Fibroblast of lung (primary cell): ENCODE measurements at regions not wholly inside any gene's neighbourhood (a gene's known extent, or its start where the extent isn't known, plus 50 kb on each side); places are given as distances from the start of the nearest gene placed in this dataset.
"Not testable (repeated sequence)": the region's sequence is repeated elsewhere in the genome, so short reads cannot be mapped to it uniquely, and the experiment has no call there.

ENCODE experiments used
- DNase-seq, 2 donors: peaks; one replicate each; pipeline versions ENCODE4 v3.0.0 to v3.0.0-alpha.2; 2010; ENCODE audit warnings: low read depth in 2 of 2
- H2AFZ ChIP-seq: 2 replicates; pipeline ENCODE4 v1.5.1; 2012; ENCODE audit warnings: low read length, control low read depth, inconsistent platforms
- H3K27ac ChIP-seq: 2 replicates; pipeline ENCODE4 v1.5.1; 2011; ENCODE audit warnings: low read length, control low read depth; ENCODE audit not compliant: insufficient read depth
- H3K27me3 ChIP-seq: 2 replicates; pipeline ENCODE4 v1.5.1; 2011; ENCODE audit warnings: mild to moderate bottlenecking, low read length; ENCODE audit not compliant: control insufficient read depth, insufficient read depth
- H3K36me3 ChIP-seq: 2 replicates; pipeline ENCODE4 v1.5.1; 2011; ENCODE audit warnings: low read length; ENCODE audit not compliant: control insufficient read depth, insufficient read depth
- H3K4me1 ChIP-seq: 2 replicates; pipeline ENCODE4 v1.5.1; 2011; ENCODE audit warnings: low read length; ENCODE audit not compliant: control insufficient read depth, insufficient read depth; ENCODE audit errors: extremely low read depth
- H3K4me2 ChIP-seq: 2 replicates; pipeline ENCODE4 v1.5.1; 2011; ENCODE audit warnings: low read length, control low read depth; ENCODE audit not compliant: insufficient read depth; ENCODE audit errors: extremely low read depth
- H3K4me3 ChIP-seq, 4 experiments: fragments of 200-600 bp in 1 of 4; sonication (generic) in 1 of 4; replicated peaks in 1 of 4; 2 replicates each; pipeline ENCODE4 v1.5.1; 2011 to 2016; ENCODE audit warnings: low read length in 4 of 4, low read depth in 3 of 4, mild to moderate bottlenecking in 3 of 4, control low read depth in 2 of 4, inconsistent platforms in 1 of 4, mixed read lengths in 1 of 4; ENCODE audit not compliant: insufficient read depth in 1 of 4; ENCODE audit errors: control extremely low read depth in 1 of 4
- H3K79me2 ChIP-seq: 2 replicates; pipeline ENCODE4 v1.5.1; 2012; ENCODE audit warnings: mild to moderate bottlenecking, low read length, inconsistent platforms; ENCODE audit not compliant: control insufficient read depth, insufficient read depth
- H3K9ac ChIP-seq: 2 replicates; pipeline ENCODE4 v1.5.1; 2011; ENCODE audit warnings: mild to moderate bottlenecking, low read length, control low read depth; ENCODE audit not compliant: insufficient read depth
- H3K9me3 ChIP-seq: 2 replicates; pipeline ENCODE4 v1.5.1; 2012; ENCODE audit warnings: low read depth, low read length; ENCODE audit not compliant: control insufficient read depth, insufficient read depth
- H4K20me1 ChIP-seq: 2 replicates; pipeline ENCODE4 v1.5.1; 2011; ENCODE audit warnings: low read length; ENCODE audit not compliant: control insufficient read depth, insufficient read depth; ENCODE audit errors: extremely low read depth
- EZH2 ChIP-seq: IDR thresholded peaks from 2 replicates; pipeline ENCODE4 v1.5.1; 2012; ENCODE audit warnings: low read length, control low read depth, mild to moderate bottlenecking; ENCODE audit errors: missing control alignments
- TF ChIP-seq, protein P1 (sequence below), 2 donors: IDR thresholded peaks in 1 of 2; conservative IDR thresholded peaks in 1 of 2; 1 replicate in 1 of 2; 2 replicates in 1 of 2; pipeline ENCODE4 v1.5.1; 2011 to 2012; ENCODE audit warnings: low read length in 2 of 2, control low read depth in 1 of 2, inconsistent platforms in 1 of 2, low read depth in 1 of 2, mild to moderate bottlenecking in 1 of 2

DNA sequence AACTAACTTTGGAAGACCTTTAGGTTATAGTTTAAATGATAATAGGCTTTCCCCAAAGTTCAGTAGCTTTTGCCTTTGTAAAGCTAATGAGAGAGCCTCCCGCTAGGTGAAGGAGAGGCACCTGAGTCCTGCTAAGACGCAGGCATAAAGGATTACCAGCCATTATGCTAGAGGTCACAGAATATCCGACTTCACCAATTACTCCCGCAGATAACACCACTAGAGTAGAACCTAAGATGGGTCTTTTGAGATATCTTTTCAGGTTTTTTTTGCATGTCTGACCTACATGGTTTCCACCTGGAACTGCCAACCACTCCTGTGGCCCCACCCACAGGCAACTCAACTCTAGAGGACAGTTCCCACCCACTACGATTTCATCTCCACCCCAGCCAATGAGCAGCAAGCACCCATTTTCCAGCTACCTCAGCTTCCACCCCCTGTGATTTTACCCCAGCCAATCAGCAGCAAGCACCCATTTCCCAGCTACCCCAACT, 314.3 kb downstream of the BRD1 start:
- Histone ChIP-seq H4K20me1 (no peaks in the 10 kb centered on the region), H3K27ac (no peak overlapping the region), H3K9ac (no peak overlapping the region), H3K79me2 (no peaks in the 10 kb centered on the region), H3K4me2 (no peak overlapping the region), H3K4me1 (no peaks in the 10 kb centered on the region), H2AFZ (no peak overlapping the region), H3K4me3 (no peak overlapping the region), H3K27me3 (no peaks in the 10 kb centered on the region), H3K36me3 (no peaks in the 10 kb centered on the region), H3K9me3 (no peaks in the 10 kb centered on the region)
- no peak for DNase-seq
- no peak for TF ChIP-seq EZH2
- TF ChIP-seq, protein P1, sequence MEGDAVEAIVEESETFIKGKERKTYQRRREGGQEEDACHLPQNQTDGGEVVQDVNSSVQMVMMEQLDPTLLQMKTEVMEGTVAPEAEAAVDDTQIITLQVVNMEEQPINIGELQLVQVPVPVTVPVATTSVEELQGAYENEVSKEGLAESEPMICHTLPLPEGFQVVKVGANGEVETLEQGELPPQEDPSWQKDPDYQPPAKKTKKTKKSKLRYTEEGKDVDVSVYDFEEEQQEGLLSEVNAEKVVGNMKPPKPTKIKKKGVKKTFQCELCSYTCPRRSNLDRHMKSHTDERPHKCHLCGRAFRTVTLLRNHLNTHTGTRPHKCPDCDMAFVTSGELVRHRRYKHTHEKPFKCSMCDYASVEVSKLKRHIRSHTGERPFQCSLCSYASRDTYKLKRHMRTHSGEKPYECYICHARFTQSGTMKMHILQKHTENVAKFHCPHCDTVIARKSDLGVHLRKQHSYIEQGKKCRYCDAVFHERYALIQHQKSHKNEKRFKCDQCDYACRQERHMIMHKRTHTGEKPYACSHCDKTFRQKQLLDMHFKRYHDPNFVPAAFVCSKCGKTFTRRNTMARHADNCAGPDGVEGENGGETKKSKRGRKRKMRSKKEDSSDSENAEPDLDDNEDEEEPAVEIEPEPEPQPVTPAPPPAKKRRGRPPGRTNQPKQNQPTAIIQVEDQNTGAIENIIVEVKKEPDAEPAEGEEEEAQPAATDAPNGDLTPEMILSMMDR (conservative IDR thresholded peaks at IDR 0.05 in 1 of 2, IDR thresholded peaks at IDR 0.05 in 1 of 2; ENCODE audit: low read depth in 1 of 2, low read length in 2 of 2) = no peak

DNA sequence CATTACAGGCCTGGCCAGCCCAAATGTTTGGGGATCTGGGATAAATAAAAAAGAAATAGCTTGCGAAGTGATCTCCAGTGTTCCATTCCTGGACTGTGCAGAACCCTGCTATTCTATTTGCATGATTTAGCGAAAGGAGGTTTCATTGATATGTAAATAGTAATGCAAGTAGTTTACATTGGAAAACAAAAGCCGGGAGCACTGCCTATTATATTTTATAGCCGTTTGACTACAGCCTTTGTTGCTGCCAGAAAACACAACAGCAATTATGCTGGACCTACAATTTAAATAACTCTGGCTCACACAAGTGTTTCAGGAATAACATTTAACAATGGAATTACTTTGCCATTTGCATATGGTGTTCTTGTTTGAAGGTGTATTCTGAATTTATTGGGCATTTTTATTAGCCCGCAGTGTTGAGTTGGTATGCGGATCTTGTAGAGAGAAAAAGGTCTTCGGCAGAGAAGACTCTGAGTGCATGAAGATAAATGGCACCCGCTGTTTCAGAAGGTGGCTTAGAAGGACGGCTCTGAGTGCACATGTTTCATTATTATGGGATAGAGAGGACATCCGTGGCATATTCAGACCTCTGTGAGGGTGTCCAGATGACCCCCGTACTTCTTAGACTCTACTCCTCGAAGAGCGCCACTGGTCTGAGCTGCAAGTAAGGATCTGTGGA, 315.0 kb downstream of the BRD1 start:
- Histone ChIP-seq H2AFZ (no peak overlapping the region), H3K36me3 (no peaks in the 10 kb centered on the region), H4K20me1 (no peaks in the 10 kb centered on the region), H3K9ac (no peak overlapping the region), H3K79me2 (no peaks in the 10 kb centered on the region), H3K27ac (no peak overlapping the region), H3K4me3 (no peak overlapping the region), H3K4me1 (no peaks in the 10 kb centered on the region), H3K4me2 (no peak overlapping the region), H3K27me3 (no peaks in the 10 kb centered on the region), H3K9me3 (no peaks in the 10 kb centered on the region)
- no peak for TF ChIP-seq EZH2
- TF ChIP-seq, protein P1 (conservative IDR thresholded peaks at IDR 0.05 in 1 of 2, IDR thresholded peaks at IDR 0.05 in 1 of 2; ENCODE audit: low read depth in 1 of 2, low read length in 2 of 2) = no peak
- no peak for DNase-seq

DNA sequence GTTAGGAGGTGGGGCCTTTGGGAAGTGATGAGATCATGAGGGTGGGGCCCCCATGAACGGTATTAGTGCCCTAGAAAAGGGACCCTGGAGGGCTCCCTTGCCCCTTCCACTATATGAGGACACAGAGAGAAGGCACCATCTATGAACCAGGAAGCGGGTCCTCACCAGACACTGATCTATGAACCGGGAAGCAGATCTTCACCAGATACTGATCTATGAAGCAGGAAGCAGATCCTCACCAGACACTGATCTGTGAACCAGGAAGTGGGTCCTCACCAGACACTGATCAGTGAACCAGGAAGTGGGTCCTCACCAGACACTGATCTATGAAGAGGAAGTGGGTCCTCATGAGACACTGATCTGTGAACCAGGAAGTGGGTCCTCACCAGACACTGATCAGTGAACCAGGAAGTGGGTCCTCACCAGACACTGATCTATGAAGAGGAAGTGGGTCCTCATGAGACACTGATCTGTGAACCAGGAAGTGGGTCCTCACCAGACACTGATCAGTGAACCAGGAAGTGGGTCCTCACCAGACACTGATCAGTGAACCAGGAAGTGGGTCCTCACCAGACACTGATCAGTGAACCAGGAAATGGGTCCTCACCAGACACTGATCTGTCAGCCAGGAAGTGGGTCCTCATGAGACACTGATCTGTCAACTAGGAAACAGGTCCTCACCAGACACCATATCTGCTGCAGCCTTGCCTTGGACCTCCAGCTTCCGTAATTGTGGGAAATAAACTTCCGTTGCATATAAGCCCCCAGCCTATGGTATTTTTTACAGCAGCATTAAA, 316.1 kb downstream of the BRD1 start:
- DNase-seq, H3K4me1 ChIP-seq, H3K79me2 ChIP-seq, H3K27ac ChIP-seq, H3K4me3 ChIP-seq, H2AFZ ChIP-seq, H3K9me3 ChIP-seq, H3K36me3 ChIP-seq, H3K4me2 ChIP-seq, H3K9ac ChIP-seq, H4K20me1 ChIP-seq, H3K27me3 ChIP-seq: not testable (repeated sequence)
